ENCODE measurements at regions not wholly inside any gene's neighbourhood (a gene's known extent, or its start where the extent isn't known, plus 50 kb on each side); places are given as distances from the start of the nearest gene placed in this dataset.

DNA sequence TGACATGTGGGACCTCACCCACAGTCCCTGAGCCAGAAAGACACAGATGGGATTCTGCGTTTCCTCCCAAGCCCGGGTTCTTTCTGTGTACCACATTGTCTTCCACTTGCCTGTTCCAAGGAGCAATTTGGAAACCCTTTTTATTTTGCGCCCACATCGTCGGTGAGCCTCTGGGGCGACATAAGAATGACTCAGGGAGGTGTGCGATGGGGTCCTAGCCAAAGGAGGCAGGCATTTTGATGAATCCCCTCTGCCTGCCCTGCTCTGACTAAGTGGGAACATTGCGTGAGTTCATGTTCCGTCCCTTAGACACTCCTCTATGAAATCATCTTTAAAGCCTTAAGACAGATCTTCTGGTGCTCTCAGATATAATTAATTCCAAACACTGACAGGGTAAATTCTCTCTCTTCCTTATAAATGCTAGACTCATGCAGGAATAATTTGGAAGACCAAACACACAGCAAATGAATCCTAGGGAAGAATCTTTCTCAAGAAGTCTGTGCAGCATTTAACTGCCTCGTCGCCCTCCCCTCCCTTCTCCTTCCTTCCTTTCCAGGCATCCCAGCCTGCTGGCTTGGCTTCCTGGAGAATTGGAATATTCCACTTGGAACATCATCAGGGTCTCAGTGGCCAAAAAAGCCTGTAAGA is 52.7 kb upstream of the FOXF1 start:
- TF ChIP-seq, protein P1, sequence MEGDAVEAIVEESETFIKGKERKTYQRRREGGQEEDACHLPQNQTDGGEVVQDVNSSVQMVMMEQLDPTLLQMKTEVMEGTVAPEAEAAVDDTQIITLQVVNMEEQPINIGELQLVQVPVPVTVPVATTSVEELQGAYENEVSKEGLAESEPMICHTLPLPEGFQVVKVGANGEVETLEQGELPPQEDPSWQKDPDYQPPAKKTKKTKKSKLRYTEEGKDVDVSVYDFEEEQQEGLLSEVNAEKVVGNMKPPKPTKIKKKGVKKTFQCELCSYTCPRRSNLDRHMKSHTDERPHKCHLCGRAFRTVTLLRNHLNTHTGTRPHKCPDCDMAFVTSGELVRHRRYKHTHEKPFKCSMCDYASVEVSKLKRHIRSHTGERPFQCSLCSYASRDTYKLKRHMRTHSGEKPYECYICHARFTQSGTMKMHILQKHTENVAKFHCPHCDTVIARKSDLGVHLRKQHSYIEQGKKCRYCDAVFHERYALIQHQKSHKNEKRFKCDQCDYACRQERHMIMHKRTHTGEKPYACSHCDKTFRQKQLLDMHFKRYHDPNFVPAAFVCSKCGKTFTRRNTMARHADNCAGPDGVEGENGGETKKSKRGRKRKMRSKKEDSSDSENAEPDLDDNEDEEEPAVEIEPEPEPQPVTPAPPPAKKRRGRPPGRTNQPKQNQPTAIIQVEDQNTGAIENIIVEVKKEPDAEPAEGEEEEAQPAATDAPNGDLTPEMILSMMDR (IDR thresholded peaks at IDR 0.05): no peak
- TF ChIP-seq EP300 (IDR thresholded peaks at IDR 0.05) (peak; percentile 87 to 96 (median 94)), POLR2A (IDR thresholded peaks at IDR 0.05) (no peak)

Data from sigmoid colon (tissue), 4 donors.